Mononuclear cell (primary cell): ENCODE measurements at regions not wholly inside any gene's neighbourhood (a gene's known extent, or its start where the extent isn't known, plus 50 kb on each side); places are given as distances from the start of the nearest gene placed in this dataset.

ENCODE experiments used
- H3K27me3 ChIP-seq: 2 replicates; pipeline ENCODE4 v1.6.0; 2011; ENCODE audit warnings: low read length, control low read depth; ENCODE audit not compliant: insufficient read depth
- H3K4me1 ChIP-seq: 2 replicates; pipeline ENCODE4 v1.5.1; 2011; ENCODE audit warnings: mild to moderate bottlenecking, low read length, control low read depth; ENCODE audit not compliant: insufficient read depth
- H3K4me3 ChIP-seq: 2 replicates; pipeline ENCODE4 v1.5.1; 2011; ENCODE audit warnings: mild to moderate bottlenecking, low read length, moderate library complexity
- H3K9me3 ChIP-seq: 2 replicates; pipeline ENCODE4 v1.5.1; 2011; ENCODE audit warnings: low read depth, mild to moderate bottlenecking, control low read depth, low read length

DNA sequence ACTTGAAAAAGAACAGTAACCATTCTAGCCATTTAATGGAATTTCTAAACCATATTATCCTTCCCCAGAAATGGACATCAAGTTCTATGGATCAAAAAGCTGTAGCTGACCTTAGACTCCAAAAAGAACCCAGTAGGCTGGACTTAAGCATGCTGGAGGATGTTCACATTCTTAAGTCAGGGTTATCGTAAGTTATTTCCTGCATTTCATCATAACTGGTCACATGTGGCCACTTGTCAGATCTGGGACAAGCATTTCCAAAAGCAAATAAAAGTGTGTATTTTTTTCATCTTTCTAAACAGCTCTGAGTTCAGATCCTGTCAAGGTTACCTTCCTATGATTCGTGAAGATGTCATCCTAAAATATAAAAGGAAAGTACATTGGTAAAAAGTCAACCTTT is 274.5 kb upstream of the PTGER4 start:
- H3K9me3 ChIP-seq: no peaks in the 10 kb centered on the region
- no peak overlapping the region for H3K4me3 ChIP-seq
- H3K27me3 ChIP-seq: no peaks in the 10 kb centered on the region
- peaks cover 70% of the 10 kb centered on the region for H3K4me1 ChIP-seq

DNA sequence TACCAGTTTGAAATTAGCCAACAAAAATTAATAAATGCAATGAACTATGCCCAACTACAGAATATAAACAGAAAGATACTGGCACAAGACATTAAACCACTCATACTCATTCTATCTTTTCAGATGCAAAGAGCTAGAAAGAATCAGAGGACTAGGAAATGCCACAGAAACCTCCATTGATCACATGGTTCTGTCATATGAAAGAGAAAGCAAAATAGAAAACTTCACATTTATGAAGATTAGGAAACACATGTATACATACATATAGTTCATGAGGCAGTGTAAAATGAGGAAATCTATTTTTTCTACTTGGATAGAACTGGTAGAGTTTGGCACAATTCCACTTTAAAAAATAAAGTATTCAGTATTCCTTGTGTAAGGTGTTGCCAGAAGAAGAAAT is 275.1 kb upstream of the PTGER4 start:
- Histone ChIP-seq H3K4me1 (peaks cover 65% of the 10 kb centered on the region), H3K4me3 (no peak overlapping the region), H3K27me3 (no peaks in the 10 kb centered on the region), H3K9me3 (no peaks in the 10 kb centered on the region)

DNA sequence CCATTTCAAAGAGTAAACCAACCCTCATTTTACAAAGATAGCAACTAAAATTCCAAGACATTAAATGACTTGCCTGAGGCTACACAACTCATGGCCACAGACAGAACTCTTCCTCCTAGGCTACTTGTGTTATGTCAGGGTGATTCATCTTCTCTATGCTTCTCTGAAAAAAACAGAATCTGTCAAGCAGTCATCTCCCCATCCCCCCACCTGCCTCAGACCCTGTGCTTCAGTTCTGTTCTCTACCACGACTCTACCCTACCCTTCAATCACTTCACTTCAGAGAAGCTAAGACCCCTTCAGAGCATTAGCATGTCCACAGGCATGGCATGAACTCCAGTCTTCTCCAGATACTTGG is 277.7 kb upstream of the PTGER4 start:
- no peaks in the 10 kb centered on the region for H3K27me3 ChIP-seq
- H3K4me3 ChIP-seq: no peak overlapping the region
- H3K4me1 ChIP-seq: peaks cover 39% of the 10 kb centered on the region
- H3K9me3 ChIP-seq: no peaks in the 10 kb centered on the region

DNA sequence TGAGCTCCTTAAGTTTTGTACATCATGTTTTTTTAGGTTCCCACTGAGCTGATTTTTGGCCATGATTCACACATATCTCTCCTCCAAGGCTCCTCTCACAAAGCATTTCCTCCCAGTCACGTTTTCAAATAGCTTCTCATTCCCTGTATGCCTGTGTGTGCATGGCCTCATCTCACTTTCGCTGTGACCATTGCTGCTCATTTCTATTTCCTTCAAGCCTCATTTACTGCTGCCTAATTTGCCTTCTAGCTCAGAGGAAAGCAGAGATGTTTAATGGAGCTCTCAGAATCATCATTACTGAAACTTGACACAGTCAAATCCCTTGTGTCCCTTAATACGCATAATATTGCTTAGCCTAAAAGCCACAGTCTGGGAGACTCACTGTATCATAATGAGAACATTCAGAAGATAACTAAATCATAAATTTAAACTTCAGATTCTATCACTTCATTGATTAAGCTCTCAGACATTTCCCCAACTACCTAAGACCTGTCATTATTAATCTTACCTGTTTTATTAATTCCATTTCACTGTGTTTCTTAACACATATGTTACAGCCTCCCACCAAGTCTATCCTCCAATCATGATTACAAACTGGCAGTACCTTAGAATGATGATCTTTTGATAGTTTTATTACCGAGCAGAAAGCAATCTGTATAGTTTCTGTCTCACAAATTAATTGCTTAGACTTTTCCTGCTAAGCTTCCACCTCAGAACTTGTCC is 278.3 kb upstream of the PTGER4 start:
- Histone ChIP-seq H3K9me3 (no peaks in the 10 kb centered on the region), H3K4me3 (no peak overlapping the region), H3K4me1 (peaks cover 34% of the 10 kb centered on the region), H3K27me3 (no peaks in the 10 kb centered on the region)

DNA sequence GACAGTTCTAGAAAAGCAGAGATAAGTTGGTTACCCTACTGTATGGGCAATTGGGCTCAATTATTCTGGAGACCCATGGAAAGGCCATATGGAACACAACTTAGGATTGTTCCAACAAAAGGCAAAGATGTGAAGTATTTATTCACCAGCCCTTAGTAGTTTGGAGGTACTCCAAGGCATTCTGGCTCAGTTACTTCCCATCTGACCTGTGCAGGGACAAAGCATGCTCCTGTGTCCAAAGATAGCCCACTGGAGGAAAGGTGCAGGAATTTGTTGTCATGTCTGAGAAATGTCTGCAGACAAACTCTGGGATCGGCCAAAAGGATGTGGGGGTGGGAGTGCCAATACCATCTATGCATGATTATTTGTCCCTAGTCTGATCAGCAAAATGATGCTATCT is 279.5 kb upstream of the PTGER4 start:
- Histone ChIP-seq H3K9me3 (no peaks in the 10 kb centered on the region), H3K27me3 (no peaks in the 10 kb centered on the region), H3K4me1 (peaks cover 22% of the 10 kb centered on the region), H3K4me3 (no peak overlapping the region)

DNA sequence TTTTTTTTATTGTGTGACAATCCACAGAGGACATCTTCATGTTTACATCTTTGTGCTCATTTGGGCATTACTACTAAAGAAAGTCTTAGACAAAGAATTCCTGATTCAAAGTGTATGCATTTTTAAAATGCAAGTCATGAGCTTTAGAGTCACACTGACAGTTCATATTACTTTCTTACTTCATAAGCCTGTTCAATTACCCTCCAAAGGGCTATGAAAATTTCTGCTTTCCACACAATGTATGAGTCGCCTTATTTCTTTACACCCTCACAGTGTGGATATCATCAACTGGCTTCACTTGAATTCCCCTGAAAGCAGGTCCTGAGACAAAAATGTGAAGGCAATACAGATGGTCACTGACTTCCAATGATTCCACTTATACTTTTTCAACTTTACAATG is 280.4 kb upstream of the PTGER4 start:
- Histone ChIP-seq H3K4me3 (no peak overlapping the region), H3K27me3 (no peaks in the 10 kb centered on the region), H3K9me3 (no peaks in the 10 kb centered on the region), H3K4me1 (peaks cover 15% of the 10 kb centered on the region)

DNA sequence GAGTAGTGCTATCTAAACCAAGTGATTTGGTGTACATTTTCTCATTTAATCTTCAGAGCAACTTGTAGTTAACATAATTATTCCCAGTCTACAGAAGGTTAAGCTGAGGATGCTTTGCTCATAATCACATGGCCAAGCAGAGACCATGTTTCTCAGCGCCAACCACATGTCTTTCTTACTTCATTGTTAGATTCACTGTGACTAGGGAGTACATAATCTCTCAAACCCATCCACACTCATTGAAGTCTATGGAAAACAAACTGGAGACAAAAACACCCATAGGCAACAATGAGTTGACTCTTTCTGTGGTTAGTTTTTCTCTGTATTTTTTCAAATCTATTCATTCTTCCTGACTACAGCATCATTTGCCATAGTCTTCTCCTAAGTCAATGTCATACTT is 281.7 kb upstream of the PTGER4 start:
- Histone ChIP-seq H3K4me3 (no peak overlapping the region), H3K27me3 (no peaks in the 10 kb centered on the region)

DNA sequence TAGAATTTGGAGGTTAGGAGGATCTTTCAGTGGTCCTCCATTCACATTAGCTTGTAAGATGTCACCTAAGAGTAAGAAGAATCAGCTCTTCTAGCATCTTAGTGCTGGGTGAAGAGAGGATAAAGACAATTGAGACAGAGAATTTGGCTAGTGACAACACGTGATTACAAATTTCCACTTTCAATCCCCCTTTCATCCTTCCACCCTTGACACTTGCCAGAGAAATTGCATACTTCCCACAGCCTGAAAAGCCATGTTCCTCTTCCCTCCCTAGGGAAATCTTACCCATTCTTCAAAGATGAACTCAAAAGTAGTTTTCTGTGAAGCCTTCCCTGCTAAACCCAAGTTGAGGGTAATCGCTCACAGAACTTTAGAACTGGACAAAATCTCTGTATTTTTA is 282.6 kb upstream of the PTGER4 start:
- no peaks in the 10 kb centered on the region for H3K27me3 ChIP-seq
- H3K9me3 ChIP-seq: no peaks in the 10 kb centered on the region
- H3K4me1 ChIP-seq: peaks cover 12% of the 10 kb centered on the region

More for the DNA sequence above, 281.7 kb upstream of the PTGER4 start:
- Histone ChIP-seq H3K9me3 (no peaks in the 10 kb centered on the region), H3K4me1 (peaks cover 10% of the 10 kb centered on the region)

DNA sequence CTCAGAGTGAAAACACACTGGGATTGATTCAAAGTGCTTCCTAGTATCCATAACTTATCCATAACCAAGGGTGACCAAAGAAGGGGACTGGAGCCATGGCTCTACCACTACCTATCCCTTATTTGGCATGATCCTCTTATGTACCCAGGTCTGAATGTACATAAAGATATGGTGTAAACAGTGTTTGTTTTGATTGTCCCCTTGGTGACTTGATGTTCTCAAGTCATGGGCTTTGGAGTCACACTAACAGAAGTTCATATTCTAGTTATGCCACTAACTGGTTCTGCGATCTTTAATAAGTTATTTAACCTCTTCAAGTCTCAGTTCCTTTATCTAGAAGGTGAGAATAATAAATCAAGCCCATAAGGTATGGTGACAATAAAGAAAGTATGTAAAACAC is 283.4 kb upstream of the PTGER4 start:
- H3K4me3 ChIP-seq: no peak overlapping the region
- no peaks in the 10 kb centered on the region for H3K27me3 ChIP-seq
- no peaks in the 10 kb centered on the region for H3K9me3 ChIP-seq
- peaks cover 9% of the 10 kb centered on the region for H3K4me1 ChIP-seq

More for the DNA sequence above, 282.6 kb upstream of the PTGER4 start:
- H3K4me3 ChIP-seq: no peak overlapping the region

DNA sequence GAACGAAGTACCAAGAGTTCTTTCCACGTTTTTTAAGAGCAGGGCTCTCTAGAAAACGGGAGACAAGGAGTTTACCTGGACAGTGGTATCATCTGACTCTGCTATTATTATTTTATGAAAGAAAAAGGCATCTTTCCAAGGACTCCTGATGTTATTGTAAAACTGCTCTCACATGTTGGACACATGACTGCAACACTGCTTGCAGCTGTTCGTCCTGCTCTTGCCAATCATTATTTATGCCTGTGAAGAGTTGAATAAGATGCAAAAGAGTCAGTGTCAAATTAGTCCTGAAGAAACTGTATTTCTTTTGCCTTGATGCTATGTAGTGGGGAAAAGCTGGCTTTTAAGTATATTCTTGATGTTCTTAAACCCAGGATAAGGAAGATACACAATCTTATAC is 284.5 kb upstream of the PTGER4 start:
- Histone ChIP-seq H3K27me3 (no peaks in the 10 kb centered on the region), H3K9me3 (no peaks in the 10 kb centered on the region), H3K4me1 (peaks cover 18% of the 10 kb centered on the region), H3K4me3 (no peak overlapping the region)

DNA sequence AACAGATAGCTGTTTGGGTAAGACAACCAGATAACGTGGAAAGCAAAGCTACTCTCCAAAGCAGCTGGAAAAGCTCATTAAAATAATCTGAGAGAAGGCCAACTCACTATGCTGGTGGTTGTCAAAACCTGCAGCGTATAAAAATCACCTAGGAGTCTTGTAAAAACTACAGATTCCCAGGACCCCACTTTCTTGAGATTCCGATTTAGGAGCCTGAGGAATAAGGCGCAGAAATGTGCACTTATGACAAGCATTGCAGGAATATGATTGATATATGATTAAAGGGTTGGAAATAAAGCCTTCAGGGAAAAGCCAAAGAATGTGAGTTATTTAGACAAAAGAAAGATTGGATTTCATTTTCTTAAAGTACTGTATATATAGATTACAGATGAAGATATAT is 285.0 kb upstream of the PTGER4 start:
- no peaks in the 10 kb centered on the region for H3K9me3 ChIP-seq
- peaks cover 18% of the 10 kb centered on the region for H3K4me1 ChIP-seq
- H3K27me3 ChIP-seq: no peaks in the 10 kb centered on the region
- no peak overlapping the region for H3K4me3 ChIP-seq

DNA sequence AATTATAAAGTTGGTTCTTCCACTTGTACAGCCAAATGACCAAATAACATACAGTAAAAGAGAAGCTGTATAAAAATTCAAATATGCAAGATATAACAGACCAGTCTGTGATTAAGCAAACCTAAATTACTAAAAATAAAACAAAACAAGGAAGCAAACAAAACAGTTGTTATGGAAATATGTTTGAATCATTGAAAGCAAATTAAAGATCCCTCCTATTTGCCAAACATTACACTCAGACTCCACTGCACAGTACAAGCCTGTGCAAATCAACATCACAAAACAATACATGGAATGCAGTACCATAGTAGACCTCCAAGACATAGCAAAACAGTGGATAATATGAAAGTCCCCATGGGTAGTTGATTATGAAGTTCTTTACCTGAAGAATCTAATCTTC is 288.1 kb upstream of the PTGER4 start:
- H3K4me1 ChIP-seq: peaks cover 46% of the 10 kb centered on the region
- no peak overlapping the region for H3K4me3 ChIP-seq
- no peaks in the 10 kb centered on the region for H3K27me3 ChIP-seq
- no peaks in the 10 kb centered on the region for H3K9me3 ChIP-seq

DNA sequence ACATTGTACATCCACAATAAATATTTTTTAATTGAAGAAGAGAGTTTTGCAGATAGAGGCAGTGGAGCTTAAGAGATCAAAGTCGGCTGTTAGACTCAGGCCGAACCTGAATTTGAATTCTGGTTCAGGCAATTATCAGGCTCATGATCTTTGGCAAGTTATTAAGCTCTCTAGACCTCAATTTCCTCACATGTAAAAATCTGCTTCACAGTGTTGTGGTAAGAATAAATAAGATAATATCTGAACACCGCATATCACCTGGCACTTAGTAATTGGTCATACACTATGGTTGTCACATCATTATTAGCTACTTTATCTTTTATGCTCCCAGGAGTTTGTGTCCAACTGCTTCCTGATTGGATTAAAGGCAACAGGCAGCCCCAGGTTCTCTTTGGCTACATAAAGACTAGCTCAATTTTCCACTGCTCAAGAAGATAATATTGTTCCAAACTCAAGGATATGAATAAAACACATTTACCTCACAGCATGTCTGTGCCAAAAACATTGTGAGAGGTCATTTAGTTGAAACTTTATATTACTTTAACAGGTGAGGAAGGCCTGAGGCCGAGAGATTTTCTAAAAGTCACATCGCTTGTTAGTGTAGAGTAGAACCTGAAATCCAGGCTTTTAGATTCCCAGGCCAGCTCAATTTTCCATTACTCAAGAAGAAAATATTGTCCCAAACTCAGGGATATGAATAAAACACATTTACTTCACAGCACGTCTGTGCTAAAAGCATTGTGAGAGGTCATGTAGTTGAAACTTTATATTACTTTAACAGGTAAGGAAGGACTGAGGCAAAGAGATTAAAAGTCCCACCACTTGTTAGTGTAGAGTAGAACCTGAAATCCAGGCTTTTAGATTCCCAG is 289.2 kb upstream of the PTGER4 start:
- no peaks in the 10 kb centered on the region for H3K9me3 ChIP-seq
- no peaks in the 10 kb centered on the region for H3K27me3 ChIP-seq
- peaks cover 56% of the 10 kb centered on the region for H3K4me1 ChIP-seq
- no peak overlapping the region for H3K4me3 ChIP-seq

DNA sequence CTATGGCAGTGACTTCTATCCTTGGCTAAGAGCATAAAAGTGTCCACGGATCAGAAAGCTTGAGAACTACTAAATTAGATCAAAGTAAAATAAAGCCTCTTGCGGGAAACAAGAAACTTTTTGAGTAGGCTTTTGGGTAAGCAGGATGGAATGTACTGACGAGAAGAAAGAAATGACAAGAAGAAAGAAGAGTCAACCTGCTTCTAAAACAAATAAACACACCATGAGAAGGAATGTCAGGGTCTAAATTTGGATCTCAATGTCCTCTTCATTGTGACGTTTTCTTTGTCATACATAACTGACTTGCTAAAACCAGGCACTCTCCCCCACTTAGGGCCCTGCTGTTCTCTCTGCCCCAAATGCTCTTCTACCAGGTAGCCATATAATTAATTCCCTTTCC is 290.1 kb upstream of the PTGER4 start:
- H3K27me3 ChIP-seq: no peaks in the 10 kb centered on the region
- no peak overlapping the region for H3K4me3 ChIP-seq
- no peaks in the 10 kb centered on the region for H3K9me3 ChIP-seq
- peaks cover 66% of the 10 kb centered on the region for H3K4me1 ChIP-seq

DNA sequence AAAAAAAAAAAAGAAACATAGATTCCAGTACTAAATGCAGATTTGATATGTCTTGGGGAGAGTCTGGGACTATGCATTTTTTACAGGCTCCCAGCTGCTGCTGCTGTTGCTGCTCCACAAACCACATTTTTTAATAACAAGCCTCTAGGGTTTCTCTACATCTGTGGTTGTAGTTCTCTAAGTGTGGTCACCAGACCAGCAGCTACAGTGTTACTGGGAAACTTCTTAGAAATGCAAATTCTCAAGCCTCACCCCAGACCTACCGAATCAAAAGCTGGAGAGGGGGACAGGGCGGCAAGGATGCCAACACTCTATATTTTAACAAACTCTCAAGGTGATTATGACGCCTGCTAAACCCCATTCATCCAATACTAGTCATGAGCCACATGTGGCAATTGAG is 293.4 kb upstream of the PTGER4 start:
- Histone ChIP-seq H3K4me1 (peaks cover 71% of the 10 kb centered on the region), H3K4me3 (no peak overlapping the region), H3K27me3 (no peaks in the 10 kb centered on the region), H3K9me3 (no peaks in the 10 kb centered on the region)

DNA sequence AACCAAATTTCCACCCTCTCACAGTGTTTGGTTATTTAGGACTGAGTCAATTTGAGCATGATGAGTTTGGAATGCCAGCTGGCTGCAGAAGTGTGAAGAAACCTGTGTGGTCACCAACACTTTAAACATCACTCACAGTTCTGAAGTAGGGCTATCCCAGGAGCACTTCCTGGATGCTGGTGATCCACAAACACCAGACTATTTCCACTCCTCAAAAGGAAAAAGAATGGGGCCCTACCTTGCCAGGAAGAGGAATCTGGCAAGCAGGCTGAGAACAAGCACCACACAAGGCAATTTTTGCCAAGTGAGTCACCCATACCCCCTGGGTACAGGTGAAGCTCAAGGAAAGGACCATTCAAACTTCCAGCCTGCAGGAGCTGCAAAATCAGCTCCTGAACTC is 294.2 kb upstream of the PTGER4 start:
- Histone ChIP-seq H3K9me3 (no peaks in the 10 kb centered on the region), H3K4me1 (peaks cover 64% of the 10 kb centered on the region), H3K27me3 (no peaks in the 10 kb centered on the region), H3K4me3 (no peak overlapping the region)
